IPS-20b (cell line): ENCODE measurements at regions not wholly inside any gene's neighbourhood (a gene's known extent, or its start where the extent isn't known, plus 50 kb on each side); places are given as distances from the start of the nearest gene placed in this dataset.

Experiments
- H3K27ac ChIP-seq: one replicate; pipeline ENCODE4 v1.5.1; 2013; ENCODE audit warnings: low read length
- H3K27me3 ChIP-seq: 2 replicates; pipeline ENCODE4 v1.6.1; 2013; ENCODE audit warnings: mild to moderate bottlenecking, low read length, inconsistent platforms; ENCODE audit not compliant: insufficient read depth
- H3K36me3 ChIP-seq: 2 replicates; pipeline ENCODE4 v1.6.1; 2013; ENCODE audit warnings: low read depth, mild to moderate bottlenecking, inconsistent platforms, low read length, moderate library complexity; ENCODE audit not compliant: insufficient read depth
- H3K4me1 ChIP-seq: 2 replicates; pipeline ENCODE4 v1.6.1; 2013; ENCODE audit warnings: mild to moderate bottlenecking, control low read depth, inconsistent platforms, low read length, moderate library complexity; ENCODE audit not compliant: insufficient read depth
- H3K4me3 ChIP-seq: 2 replicates; pipeline ENCODE4 v1.5.1; 2013; ENCODE audit warnings: mild to moderate bottlenecking, low read length, inconsistent platforms
- H3K9ac ChIP-seq: 2 replicates; pipeline ENCODE4 v1.6.1; 2013; ENCODE audit warnings: low read depth, mild to moderate bottlenecking, inconsistent platforms, low read length, moderate library complexity
- H3K9me3 ChIP-seq: 2 replicates; pipeline ENCODE4 v1.6.1; 2013; ENCODE audit warnings: mild to moderate bottlenecking, low read depth, low read length, inconsistent platforms; ENCODE audit not compliant: insufficient read depth

DNA sequence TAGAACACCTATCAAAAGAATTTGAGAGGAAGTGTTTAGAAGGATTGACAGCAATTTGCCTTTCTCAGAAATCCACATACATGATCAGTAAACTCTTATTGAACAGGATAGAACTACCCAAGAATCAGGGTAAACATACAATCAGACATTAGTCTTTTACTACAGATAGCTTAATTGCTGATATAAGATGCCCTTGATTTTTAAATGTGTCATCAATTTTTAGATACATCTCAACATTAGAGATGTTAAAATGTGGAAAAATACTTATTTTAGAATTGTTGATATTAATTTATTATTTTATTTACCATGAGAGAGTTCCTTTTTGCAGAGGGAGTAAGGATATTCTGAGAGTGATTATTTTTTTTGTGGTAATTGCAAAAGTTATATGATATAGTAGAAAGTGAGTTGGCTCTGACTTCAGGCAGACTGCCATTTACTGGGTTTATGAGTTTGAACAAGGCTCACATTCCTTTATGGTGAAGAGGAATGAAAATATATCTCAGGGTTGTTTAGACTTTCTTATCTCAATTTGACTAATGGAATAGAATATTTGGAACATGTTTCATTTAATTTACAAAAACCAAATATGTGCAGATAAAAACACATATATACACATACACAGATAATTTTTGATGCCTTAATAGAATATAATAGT is 302.8 kb upstream of the GOLIM4 start:
- Histone ChIP-seq H3K36me3 (no peaks in the 10 kb centered on the region), H3K27ac (no peak overlapping the region), H3K9ac (no peak overlapping the region), H3K4me1 (peaks cover 6% of the 10 kb centered on the region; the same call in 1 of the 2 replicates), H3K4me3 (no peak overlapping the region), H3K9me3 (no peaks in the 10 kb centered on the region), H3K27me3 (no peaks in the 10 kb centered on the region)

DNA sequence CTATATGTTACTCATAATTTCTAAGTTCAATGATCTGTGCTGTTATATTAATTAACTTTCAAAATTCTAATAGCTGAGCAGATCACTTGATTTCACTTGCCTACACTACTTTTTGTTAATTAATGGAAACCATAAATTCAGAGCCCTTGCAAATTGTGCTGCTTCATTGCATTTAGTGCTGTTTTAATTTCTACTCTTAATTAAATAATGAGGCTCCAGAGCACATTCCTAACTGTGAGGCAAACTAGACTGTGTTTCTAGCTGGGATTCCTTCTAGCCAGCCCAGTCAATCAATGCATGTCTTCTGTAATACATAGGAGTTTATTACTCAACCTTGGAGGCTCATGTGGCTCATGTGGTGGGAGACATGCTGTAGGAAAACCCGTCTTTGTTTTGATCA is 301.1 kb upstream of the GOLIM4 start:
- H3K4me1 ChIP-seq: peaks cover 6% of the 10 kb centered on the region; the same call in 1 of the 2 replicates
- no peaks in the 10 kb centered on the region for H3K27me3 ChIP-seq
- no peak overlapping the region for H3K9ac ChIP-seq
- H3K9me3 ChIP-seq: no peaks in the 10 kb centered on the region
- H3K27ac ChIP-seq: no peak overlapping the region
- no peaks in the 10 kb centered on the region for H3K36me3 ChIP-seq
- H3K4me3 ChIP-seq: no peak overlapping the region

DNA sequence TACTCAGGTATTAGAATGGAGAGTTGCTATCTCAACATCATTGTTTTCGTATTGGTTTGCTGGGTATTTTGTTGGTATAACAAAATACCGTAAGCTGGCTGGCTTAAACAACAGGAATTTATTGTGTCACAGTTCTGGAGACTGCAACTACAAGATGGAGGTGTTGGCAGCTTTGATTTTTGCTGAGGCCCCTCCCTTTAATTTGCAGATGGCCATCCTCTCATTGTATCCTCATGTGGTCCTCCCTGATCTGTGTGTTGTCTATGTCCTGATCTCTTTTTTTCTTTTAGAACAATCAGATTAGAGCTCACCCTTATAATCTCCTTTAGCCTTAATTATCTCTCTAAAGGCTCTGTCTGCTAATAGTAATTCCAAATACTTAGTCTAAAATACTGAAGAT is 299.8 kb upstream of the GOLIM4 start:
- Histone ChIP-seq H3K36me3 (no peaks in the 10 kb centered on the region), H3K4me3 (no peak overlapping the region), H3K9ac (no peak overlapping the region), H3K27ac (no peak overlapping the region), H3K9me3 (no peaks in the 10 kb centered on the region), H3K4me1 (peaks cover 6% of the 10 kb centered on the region; the same call in 1 of the 2 replicates), H3K27me3 (no peaks in the 10 kb centered on the region)

DNA sequence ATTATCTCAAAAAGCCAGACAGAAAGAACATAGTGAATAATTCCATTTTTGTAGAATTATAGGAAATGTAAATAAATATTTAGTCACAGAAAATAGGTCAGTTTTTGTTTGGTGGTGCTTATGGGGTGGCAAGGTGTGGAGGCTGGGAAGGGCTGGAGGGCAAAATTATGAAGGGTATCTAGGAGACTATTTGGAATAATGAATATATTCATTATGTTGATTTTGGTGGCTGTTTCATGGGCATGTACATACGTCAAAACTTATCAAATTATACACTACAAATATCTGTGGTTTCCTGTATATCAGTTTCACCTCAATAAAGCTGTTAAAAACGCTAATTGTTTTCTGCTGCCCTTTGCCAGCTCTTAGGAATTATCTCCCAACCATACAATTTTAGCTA is 298.7 kb upstream of the GOLIM4 start:
- no peak overlapping the region for H3K4me3 ChIP-seq
- no peak overlapping the region for H3K9ac ChIP-seq
- H3K27ac ChIP-seq: no peak overlapping the region
- no peaks in the 10 kb centered on the region for H3K9me3 ChIP-seq
- H3K27me3 ChIP-seq: no peaks in the 10 kb centered on the region
- no peaks in the 10 kb centered on the region for H3K36me3 ChIP-seq
- peaks cover 6% of the 10 kb centered on the region; the same call in 1 of the 2 replicates for H3K4me1 ChIP-seq

DNA sequence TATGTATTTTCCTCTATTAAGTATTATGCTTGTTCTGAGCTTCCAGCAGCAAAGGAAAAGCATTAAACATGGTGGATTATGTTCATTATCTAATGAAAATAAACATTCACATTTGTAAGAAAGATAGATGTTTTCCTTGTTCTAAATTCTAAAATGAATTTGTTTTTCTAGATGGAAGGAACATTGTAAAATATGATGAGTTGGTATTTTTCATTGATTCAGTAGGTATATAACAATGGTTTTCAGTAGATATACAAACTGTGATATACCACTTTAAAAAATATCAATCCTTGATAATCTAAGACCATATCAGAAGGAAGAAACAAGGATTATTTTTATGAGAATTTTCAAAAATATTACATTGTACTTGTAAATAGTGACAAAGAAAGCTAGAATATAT is 290.6 kb upstream of the GOLIM4 start:
- Histone ChIP-seq H3K9me3 (no peaks in the 10 kb centered on the region), H3K9ac (no peak overlapping the region), H3K27me3 (no peaks in the 10 kb centered on the region), H3K36me3 (no peaks in the 10 kb centered on the region), H3K4me3 (no peak overlapping the region), H3K27ac (no peak overlapping the region), H3K4me1 (no peaks in the 10 kb centered on the region)

DNA sequence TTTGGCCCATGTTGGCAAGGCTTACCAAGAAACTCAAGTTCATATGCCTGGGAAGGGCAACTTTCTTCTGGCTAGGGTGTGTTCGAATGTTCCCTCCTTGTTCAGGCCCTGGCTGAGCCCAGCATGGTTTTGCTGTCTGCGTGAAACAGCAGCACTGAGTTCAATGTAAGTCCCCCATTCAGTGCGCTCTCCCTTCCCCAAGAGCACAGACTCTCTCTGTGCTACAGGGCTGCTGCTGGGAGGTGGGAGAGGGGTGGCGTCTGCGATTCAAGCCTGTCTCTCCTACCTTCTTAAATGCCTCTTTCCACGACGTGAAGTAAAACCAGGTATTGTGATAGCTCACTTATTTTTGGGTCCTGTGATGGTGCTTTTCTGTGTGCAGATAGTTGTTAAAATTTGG is 289.3 kb upstream of the GOLIM4 start:
- Histone ChIP-seq H3K27ac (no peak overlapping the region), H3K36me3 (no peaks in the 10 kb centered on the region), H3K9me3 (no peaks in the 10 kb centered on the region), H3K9ac (no peak overlapping the region), H3K27me3 (no peaks in the 10 kb centered on the region), H3K4me3 (no peak overlapping the region), H3K4me1 (no peaks in the 10 kb centered on the region)

DNA sequence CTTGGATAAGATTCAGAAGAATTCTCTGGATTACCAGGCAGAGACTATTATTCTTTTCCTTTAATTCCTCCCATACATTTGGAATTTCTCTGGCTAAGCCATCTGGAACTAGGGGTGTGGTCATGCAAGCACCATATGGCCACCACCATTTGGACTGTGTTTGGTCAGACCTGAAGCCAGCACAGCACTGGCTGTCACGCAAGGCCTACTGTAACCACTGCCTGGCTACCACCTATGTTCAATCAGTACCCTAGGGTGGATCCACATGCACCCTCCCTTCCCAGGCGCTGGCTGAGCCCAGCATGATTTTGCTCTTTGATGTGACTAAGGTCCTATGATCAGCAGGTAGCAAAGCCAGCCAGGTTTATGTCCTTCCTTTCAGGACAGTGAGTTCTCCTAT is 287.8 kb upstream of the GOLIM4 start:
- Histone ChIP-seq H3K27me3 (no peaks in the 10 kb centered on the region), H3K9me3 (no peaks in the 10 kb centered on the region), H3K36me3 (no peaks in the 10 kb centered on the region), H3K4me3 (no peak overlapping the region), H3K27ac (no peak overlapping the region), H3K9ac (no peak overlapping the region), H3K4me1 (no peaks in the 10 kb centered on the region)

DNA sequence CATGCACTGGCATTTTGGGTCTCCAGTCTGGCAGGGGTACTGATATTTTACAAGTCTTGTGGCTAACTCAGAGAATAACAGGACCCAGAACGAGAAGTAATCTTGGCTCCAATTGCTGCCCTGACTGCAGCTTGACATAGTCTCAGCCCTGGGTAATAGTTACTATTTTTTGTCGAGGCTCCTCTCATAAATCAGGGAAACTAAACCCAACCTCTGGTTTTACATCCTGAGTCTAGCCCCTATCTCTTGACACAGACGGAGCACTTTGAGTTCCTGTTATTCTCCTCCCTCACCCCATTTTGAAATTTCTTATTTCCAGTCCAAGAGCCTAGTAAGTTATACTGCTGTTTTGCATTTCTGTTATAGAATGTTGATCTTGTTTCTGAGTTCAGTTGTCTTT is 276.1 kb upstream of the GOLIM4 start:
- Histone ChIP-seq H3K9me3 (no peaks in the 10 kb centered on the region), H3K36me3 (no peaks in the 10 kb centered on the region), H3K4me1 (no peaks in the 10 kb centered on the region), H3K4me3 (no peak overlapping the region), H3K27me3 (no peaks in the 10 kb centered on the region), H3K27ac (no peak overlapping the region), H3K9ac (no peak overlapping the region)

DNA sequence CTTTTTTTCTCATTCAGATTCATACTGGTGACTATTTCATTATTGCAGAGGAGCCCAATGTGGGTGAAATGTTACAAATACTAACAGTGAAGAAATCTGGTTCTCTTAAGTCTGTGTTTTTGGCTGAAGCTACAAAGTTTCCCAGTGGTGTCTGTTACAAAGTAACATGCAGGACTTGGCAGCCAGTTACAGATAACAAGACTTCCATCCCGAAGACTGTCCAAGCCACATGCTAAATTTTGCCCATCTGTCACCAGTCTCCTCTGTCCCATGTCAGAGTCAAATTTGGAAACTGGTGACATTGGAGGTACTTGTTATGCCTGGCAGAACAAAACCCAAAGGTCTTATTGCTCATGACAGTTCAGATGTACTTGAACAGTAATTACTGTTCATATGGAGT is 269.2 kb upstream of the GOLIM4 start:
- H3K4me3 ChIP-seq: no peak overlapping the region
- H3K9me3 ChIP-seq: no peaks in the 10 kb centered on the region
- H3K4me1 ChIP-seq: no peaks in the 10 kb centered on the region
- no peak overlapping the region for H3K27ac ChIP-seq
- H3K27me3 ChIP-seq: no peaks in the 10 kb centered on the region
- H3K9ac ChIP-seq: no peak overlapping the region
- H3K36me3 ChIP-seq: no peaks in the 10 kb centered on the region

DNA sequence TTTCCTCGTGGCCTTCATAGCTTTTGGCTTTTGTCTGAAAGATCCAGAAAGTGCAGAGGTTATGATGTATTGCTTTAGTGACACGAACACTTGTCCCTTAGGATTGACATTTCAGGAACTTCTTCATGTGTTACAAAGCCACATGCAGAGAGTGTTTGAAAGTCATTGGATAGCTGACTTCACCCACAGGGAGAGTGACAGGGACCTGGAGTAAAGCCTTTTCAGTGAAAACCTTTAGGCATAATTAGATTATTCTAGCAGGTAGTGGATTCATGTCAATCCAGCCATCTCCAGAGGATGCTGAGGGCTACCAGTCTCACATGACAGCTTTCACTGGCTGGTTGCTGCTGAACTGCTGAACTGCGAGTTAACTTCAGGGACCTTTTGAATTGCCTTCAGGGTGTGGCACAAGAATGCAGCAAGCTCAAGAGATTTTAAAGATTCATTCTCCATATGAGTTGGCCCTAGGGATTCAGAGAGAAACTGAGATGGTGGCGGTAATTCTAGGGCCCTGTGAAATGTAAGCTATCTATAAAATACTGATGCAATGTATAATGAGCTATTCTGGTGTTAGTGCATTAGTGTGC is 267.0 kb upstream of the GOLIM4 start:
- Histone ChIP-seq H3K36me3 (no peaks in the 10 kb centered on the region), H3K4me1 (no peaks in the 10 kb centered on the region), H3K27ac (no peak overlapping the region), H3K9ac (no peak overlapping the region), H3K9me3 (no peaks in the 10 kb centered on the region), H3K27me3 (no peaks in the 10 kb centered on the region), H3K4me3 (no peak overlapping the region)

DNA sequence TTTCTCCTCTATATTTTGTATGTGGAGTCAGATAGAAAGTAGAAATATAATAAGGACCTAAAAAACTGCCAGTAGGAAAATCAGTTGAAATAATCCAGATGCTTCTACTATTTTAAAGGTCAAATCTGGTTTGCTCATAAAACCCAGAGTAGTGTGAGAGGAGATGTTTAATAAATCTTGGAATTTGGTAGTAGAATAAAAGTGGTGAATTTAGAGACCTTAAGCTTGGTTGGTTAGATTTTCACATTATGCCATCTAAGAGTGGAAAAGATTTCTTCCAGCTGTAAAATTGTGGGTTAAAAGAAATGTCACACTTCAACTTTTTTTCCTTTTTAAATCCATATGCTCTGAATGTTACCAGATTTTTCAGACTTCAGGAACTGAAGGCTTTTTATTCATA is 266.4 kb upstream of the GOLIM4 start:
- H3K36me3 ChIP-seq: no peaks in the 10 kb centered on the region
- no peak overlapping the region for H3K4me3 ChIP-seq
- no peak overlapping the region for H3K27ac ChIP-seq
- no peaks in the 10 kb centered on the region for H3K9me3 ChIP-seq
- no peak overlapping the region for H3K9ac ChIP-seq
- H3K4me1 ChIP-seq: no peaks in the 10 kb centered on the region
- H3K27me3 ChIP-seq: no peaks in the 10 kb centered on the region

DNA sequence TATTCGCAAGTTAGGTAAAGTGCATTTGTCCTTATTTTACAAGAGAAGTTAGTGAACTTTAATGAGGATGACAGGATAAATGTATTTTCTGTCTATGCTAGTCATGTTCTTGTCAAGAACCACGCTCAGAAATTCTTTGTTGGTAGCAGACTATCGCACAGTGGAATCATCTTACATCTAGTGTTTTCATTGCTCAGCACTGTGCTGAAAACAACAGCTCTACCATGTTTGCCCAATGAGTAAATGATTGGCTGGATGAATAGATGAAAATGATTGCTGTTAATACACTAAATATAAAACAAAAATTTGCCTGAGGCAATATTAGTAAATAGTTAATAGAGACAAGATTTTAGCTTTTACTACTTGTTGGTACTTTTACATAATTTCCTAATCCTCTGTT is 265.3 kb upstream of the GOLIM4 start:
- Histone ChIP-seq H3K9ac (no peak overlapping the region), H3K27ac (no peak overlapping the region), H3K9me3 (no peaks in the 10 kb centered on the region), H3K36me3 (no peaks in the 10 kb centered on the region), H3K27me3 (no peaks in the 10 kb centered on the region), H3K4me3 (no peak overlapping the region), H3K4me1 (no peaks in the 10 kb centered on the region)
